Calu3 (cell line): ENCODE measurements at regions not wholly inside any gene's neighbourhood (a gene's known extent, or its start where the extent isn't known, plus 50 kb on each side); places are given as distances from the start of the nearest gene placed in this dataset.

Experiments used
- BruUV-seq: library from RNA; stranded (reverse); fragments of 400-500 nt; replicated peaks from 2 replicates; lab custom pipeline; 2021; lab: Mats Ljungman, UMichigan
- CTCF ChIA-PET: fragments of 300-600 bp; sonication (Branson Sonifier 250); formaldehyde crosslinking; loops from one replicate; lab custom pipeline; 2022; ENCODE audit warnings: antibody characterized with exemption; lab: Charles Lee
- DNase-seq: peaks from one replicate; pipeline ENCODE4 v3.0.0; 2022
- H3K27ac Mint-ChIP-seq: one replicate; pipeline ENCODE4 v1.8.0; 2022; ENCODE audit warnings: mixed read lengths; ENCODE audit not compliant: unreplicated experiment
- H3K27me3 Mint-ChIP-seq: one replicate; pipeline ENCODE4 v1.8.0; 2022; ENCODE audit warnings: mixed read lengths; ENCODE audit not compliant: unreplicated experiment
- H3K36me3 Mint-ChIP-seq: one replicate; pipeline ENCODE4 v1.8.0; 2022; ENCODE audit warnings: mild to moderate bottlenecking, moderate library complexity, mixed read lengths; ENCODE audit not compliant: insufficient read depth, unreplicated experiment
- H3K4me1 Mint-ChIP-seq: one replicate; pipeline ENCODE4 v1.8.0; 2022; ENCODE audit warnings: mild to moderate bottlenecking, low read depth, mixed read lengths; ENCODE audit not compliant: unreplicated experiment
- H3K4me3 Mint-ChIP-seq: one replicate; pipeline ENCODE4 v1.8.0; 2022; ENCODE audit warnings: mild to moderate bottlenecking, low read depth, moderate library complexity, mixed read lengths; ENCODE audit not compliant: unreplicated experiment
- H3K9me3 Mint-ChIP-seq: one replicate; pipeline ENCODE4 v1.8.0; 2022; ENCODE audit warnings: low read depth, mixed read lengths; ENCODE audit not compliant: unreplicated experiment
- intact Hi-C: fragments of 100-400 bp; cut with micrococcal nuclease; formaldehyde crosslinking; loops from one replicate; pipeline ENCODE4 v1.10.0; 2022; ENCODE audit not compliant: unreplicated experiment
- TF ChIP-seq, protein P1 (sequence below): fragments of 200-600 bp; IDR thresholded peaks from one replicate; pipeline ENCODE4 v1.8.0; 2022; ENCODE audit warnings: antibody characterized with exemption; ENCODE audit not compliant: unreplicated experiment

DNA sequence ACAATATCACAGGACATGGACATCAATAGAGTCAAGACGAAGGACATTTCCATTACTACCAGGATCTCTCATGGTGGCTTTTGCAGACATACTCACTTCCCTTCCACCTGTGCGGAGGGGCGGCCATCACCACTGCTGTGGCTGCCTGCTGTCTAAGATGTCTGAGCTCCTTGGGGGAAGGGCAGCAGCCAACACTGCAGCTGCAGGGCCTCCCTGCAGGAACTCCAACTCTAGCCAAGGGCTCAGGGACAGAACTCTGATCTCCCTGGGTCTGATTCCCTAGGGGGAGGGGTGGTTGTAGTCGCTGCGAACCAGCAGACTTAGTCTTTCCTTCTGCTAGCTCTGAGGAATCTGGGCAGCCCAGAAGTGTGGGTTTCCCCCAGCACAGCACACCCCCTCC, 78.9 kb upstream of the ANKRD10 start:
- CTCF ChIA-PET: no interaction called here
- Mint-ChIP-seq H3K4me3 (no peak overlapping the region), H3K36me3 (no peaks in the 10 kb centered on the region), H3K4me1 (no peaks in the 10 kb centered on the region), H3K27me3 (no peaks in the 10 kb centered on the region), H3K27ac (no peak overlapping the region), H3K9me3 (peaks cover 7% of the 10 kb centered on the region)
- BruUV-seq: no TSS peak
- TF ChIP-seq, protein P1, sequence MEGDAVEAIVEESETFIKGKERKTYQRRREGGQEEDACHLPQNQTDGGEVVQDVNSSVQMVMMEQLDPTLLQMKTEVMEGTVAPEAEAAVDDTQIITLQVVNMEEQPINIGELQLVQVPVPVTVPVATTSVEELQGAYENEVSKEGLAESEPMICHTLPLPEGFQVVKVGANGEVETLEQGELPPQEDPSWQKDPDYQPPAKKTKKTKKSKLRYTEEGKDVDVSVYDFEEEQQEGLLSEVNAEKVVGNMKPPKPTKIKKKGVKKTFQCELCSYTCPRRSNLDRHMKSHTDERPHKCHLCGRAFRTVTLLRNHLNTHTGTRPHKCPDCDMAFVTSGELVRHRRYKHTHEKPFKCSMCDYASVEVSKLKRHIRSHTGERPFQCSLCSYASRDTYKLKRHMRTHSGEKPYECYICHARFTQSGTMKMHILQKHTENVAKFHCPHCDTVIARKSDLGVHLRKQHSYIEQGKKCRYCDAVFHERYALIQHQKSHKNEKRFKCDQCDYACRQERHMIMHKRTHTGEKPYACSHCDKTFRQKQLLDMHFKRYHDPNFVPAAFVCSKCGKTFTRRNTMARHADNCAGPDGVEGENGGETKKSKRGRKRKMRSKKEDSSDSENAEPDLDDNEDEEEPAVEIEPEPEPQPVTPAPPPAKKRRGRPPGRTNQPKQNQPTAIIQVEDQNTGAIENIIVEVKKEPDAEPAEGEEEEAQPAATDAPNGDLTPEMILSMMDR: no peak
- no peak for DNase-seq
- intact Hi-C loops: no loop called here

DNA sequence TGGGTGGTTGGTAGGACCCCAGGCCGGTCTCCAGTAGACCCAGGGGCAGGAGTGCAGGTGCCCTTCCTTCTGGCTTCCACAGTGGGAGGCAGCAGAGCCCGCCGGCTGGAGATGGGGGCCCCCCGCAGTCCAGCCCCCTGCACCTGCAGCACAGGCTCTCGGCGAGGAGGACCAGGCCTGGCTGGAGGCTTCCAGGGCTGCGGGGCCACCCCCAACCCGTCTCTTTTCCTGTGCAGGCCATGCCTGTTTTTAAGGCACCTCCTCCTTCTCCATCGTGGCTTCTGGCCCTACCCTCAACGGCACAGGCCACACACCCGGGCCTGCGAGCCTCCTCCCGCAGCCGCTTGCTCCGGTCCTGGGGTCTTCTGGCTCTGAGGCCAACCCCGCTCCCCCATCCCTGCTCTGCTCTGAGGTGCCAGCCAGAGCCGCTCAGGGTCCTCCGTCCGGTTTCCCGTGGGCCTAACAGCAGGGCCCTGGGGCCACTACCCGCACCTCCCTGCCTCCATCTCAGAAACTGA, 77.2 kb upstream of the ANKRD10 start:
- H3K9me3 Mint-ChIP-seq: peaks cover 7% of the 10 kb centered on the region
- no peak overlapping the region for H3K4me3 Mint-ChIP-seq
- CTCF ChIA-PET: no interaction called here

DNA sequence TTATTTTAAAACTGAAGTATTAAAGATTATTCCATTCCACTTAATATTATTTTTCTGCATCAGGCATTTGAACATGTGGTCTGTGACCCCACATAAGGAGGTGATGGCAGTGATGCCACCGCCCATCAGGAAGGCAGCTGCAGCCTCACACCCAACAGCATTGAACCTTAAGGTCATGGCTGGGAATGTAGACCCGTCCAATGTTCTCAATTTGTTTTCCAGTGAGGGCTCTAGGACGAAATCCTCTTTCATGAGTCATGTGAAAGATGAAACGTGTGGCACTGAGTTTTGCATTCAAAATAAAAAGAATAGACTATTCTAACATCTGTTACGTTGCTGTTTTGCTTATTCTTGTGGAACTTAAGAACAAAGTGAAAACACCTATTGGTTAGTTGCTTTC, 74.5 kb upstream of the ANKRD10 start:
- no peak for DNase-seq
- Mint-ChIP-seq H3K4me1 (no peaks in the 10 kb centered on the region), H3K27me3 (no peaks in the 10 kb centered on the region), H3K9me3 (no peaks in the 10 kb centered on the region), H3K27ac (no peak overlapping the region), H3K36me3 (no peaks in the 10 kb centered on the region), H3K4me3 (no peak overlapping the region)
- no TSS peak for BruUV-seq
- intact Hi-C loops: no loop called here
- CTCF ChIA-PET: no interaction called here
- TF ChIP-seq, protein P1: no peak

More for the DNA sequence above, 77.2 kb upstream of the ANKRD10 start:
- no peaks in the 10 kb centered on the region for H3K27me3 Mint-ChIP-seq
- TF ChIP-seq, protein P1: no peak
- no peak overlapping the region for H3K27ac Mint-ChIP-seq
- intact Hi-C loops: no loop called here
- H3K36me3 Mint-ChIP-seq: no peaks in the 10 kb centered on the region
- BruUV-seq: no TSS peak
- no peak for DNase-seq
- H3K4me1 Mint-ChIP-seq: no peaks in the 10 kb centered on the region

DNA sequence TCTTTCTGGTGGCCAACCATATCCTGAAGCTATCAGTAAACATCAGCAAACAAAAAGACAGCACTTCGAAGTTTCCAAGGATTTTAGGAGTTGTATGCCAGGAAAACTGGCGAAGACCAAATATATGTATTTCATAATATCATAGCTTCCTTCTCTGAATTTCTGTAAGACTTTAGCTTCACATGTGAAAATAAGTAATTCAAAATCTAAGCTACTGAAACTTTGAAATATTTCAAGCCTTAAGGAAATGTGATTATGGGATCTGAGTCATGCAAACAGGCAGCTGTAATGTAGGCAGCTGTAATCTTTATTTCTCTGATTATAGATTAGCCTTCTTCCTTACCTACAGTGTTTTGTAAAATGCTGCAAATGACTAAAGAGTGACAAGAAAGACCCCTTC, 70.7 kb upstream of the ANKRD10 start:
- Mint-ChIP-seq H3K27me3 (no peaks in the 10 kb centered on the region), H3K9me3 (no peaks in the 10 kb centered on the region), H3K4me3 (no peak overlapping the region), H3K36me3 (no peaks in the 10 kb centered on the region), H3K4me1 (no peaks in the 10 kb centered on the region), H3K27ac (no peak overlapping the region)
- no TSS peak for BruUV-seq
- TF ChIP-seq, protein P1: no peak
- no peak for DNase-seq
- intact Hi-C loops: no loop called here
- CTCF ChIA-PET: no interaction called here
